Prostate gland (tissue), 2 donors: ENCODE measurements at regions not wholly inside any gene's neighbourhood (a gene's known extent, or its start where the extent isn't known, plus 50 kb on each side); places are given as distances from the start of the nearest gene placed in this dataset.

Source experiments
- CTCF ChIP-seq, 4 experiments: fragments of 200-600 bp in 2 of 4; fragments of 450-650 bp in 2 of 4; sonication (generic) in 2 of 4; IDR thresholded peaks; 1 replicate in 3 of 4; 2 replicates in 1 of 4; pipeline ENCODE4 v1.5.1; 2016 to 2019; ENCODE audit warnings: antibody characterized with exemption in 4 of 4, mild to moderate bottlenecking in 2 of 4, moderate library complexity in 2 of 4
- POLR2A ChIP-seq: fragments of 450-650 bp; IDR thresholded peaks from one replicate; pipeline ENCODE4 v1.6.1; 2016; ENCODE audit warnings: antibody characterized with exemption, mild to moderate bottlenecking
- POLR2AphosphoS5 ChIP-seq: sonication (generic); formaldehyde crosslinking; IDR thresholded peaks from one replicate; pipeline ENCODE4 v1.6.1; 2017; ENCODE audit warnings: antibody characterized with exemption

- TF ChIP-seq CTCF (IDR thresholded peaks at IDR 0.05) (no peak), POLR2AphosphoS5 (no peak), POLR2A (no peak)
These were observed 130.2 kb downstream of the OAT start for GRCh38 chr10:124288486-124288885.
